GM23338 (cell line): ENCODE measurements at regions not wholly inside any gene's neighbourhood (a gene's known extent, or its start where the extent isn't known, plus 50 kb on each side); places are given as distances from the start of the nearest gene placed in this dataset.

Experiments
- ATAC-seq: fragments of 200-7000 bp; cut with Tn5 transposase; 3 replicates; pipeline ENCODE4 v1.9.1; 2020
- DNase-seq: peaks from one replicate; pipeline ENCODE4 v3.0.0-alpha.2; 2015; ENCODE audit warnings: low spot score
- H2AFZ ChIP-seq: fragments of 200-600 bp; sonication (generic); 2 replicates; pipeline ENCODE4 v1.8.0; 2016; ENCODE audit warnings: antibody characterized with exemption, mild to moderate bottlenecking, moderate library complexity
- H3F3A ChIP-seq: fragments of 200-600 bp; sonication (generic); replicated peaks from 2 replicates; pipeline ENCODE4 v1.8.0; 2017; ENCODE audit warnings: antibody characterized with exemption, mixed run types, low read depth
- H3K27ac ChIP-seq: fragments of 200-600 bp; sonication (generic); 2 replicates; pipeline ENCODE4 v1.6.1; 2016; ENCODE audit warnings: low read depth
- H3K27me3 ChIP-seq: fragments of 200-600 bp; sonication (generic); 2 replicates; pipeline ENCODE4 v1.8.0; 2016; ENCODE audit warnings: mild to moderate bottlenecking, mixed run types, moderate library complexity; ENCODE audit not compliant: insufficient read depth
- H3K36me3 ChIP-seq: fragments of 200-600 bp; sonication (generic); 2 replicates; pipeline ENCODE4 v1.8.0; 2016; ENCODE audit warnings: mild to moderate bottlenecking; ENCODE audit not compliant: insufficient read depth
- H3K4me1 ChIP-seq: fragments of 200-600 bp; sonication (generic); 2 replicates; pipeline ENCODE4 v1.8.0; 2016; ENCODE audit warnings: mild to moderate bottlenecking, moderate library complexity; ENCODE audit not compliant: insufficient read depth
- H3K4me2 ChIP-seq: fragments of 200-600 bp; sonication (generic); 2 replicates; pipeline ENCODE4 v1.7.1; 2017; ENCODE audit warnings: mixed run types
- H3K4me3 ChIP-seq: fragments of 200-600 bp; sonication (generic); 2 replicates; pipeline ENCODE4 v1.6.1; 2016; ENCODE audit warnings: mixed run types
- H3K79me2 ChIP-seq: fragments of 200-600 bp; sonication (generic); replicated peaks from 2 replicates; pipeline ENCODE4 v1.8.0; 2017; ENCODE audit warnings: mild to moderate bottlenecking; ENCODE audit not compliant: insufficient read depth
- H3K9me2 ChIP-seq: fragments of 200-600 bp; sonication (generic); 2 replicates; pipeline ENCODE4 v1.8.0; 2017; ENCODE audit not compliant: insufficient read depth
- H4K20me1 ChIP-seq: fragments of 200-600 bp; sonication (generic); replicated peaks from 2 replicates; pipeline ENCODE4 v1.8.0; 2017; ENCODE audit warnings: mild to moderate bottlenecking; ENCODE audit not compliant: insufficient read depth
- H3K27ac Mint-ChIP-seq: 2 replicates; pipeline ENCODE4 v1.8.0; 2020; ENCODE audit warnings: inconsistent platforms, mild to moderate bottlenecking, moderate library complexity, mixed read lengths
- H3K27me3 Mint-ChIP-seq: 3 replicates; pipeline ENCODE4 v1.8.0; 2022; ENCODE audit warnings: low read depth, mild to moderate bottlenecking, moderate library complexity, mixed read lengths, inconsistent platforms; ENCODE audit not compliant: insufficient read depth, poor library complexity
- H3K36me3 Mint-ChIP-seq: 3 replicates; pipeline ENCODE4 v1.8.0; 2021; ENCODE audit warnings: low read depth, mild to moderate bottlenecking, inconsistent platforms, moderate library complexity, mixed read lengths
- H3K4me1 Mint-ChIP-seq: 3 replicates; pipeline ENCODE4 v1.8.0; 2020; ENCODE audit warnings: mild to moderate bottlenecking, inconsistent platforms, mixed read lengths
- H3K4me3 Mint-ChIP-seq: 3 replicates; pipeline ENCODE4 v1.8.0; 2021; ENCODE audit warnings: moderate library complexity, mild to moderate bottlenecking, inconsistent platforms, mixed read lengths
- H3K9me3 Mint-ChIP-seq: 3 replicates; pipeline ENCODE4 v1.8.0; 2020; ENCODE audit warnings: moderate library complexity, mild to moderate bottlenecking, inconsistent platforms, mixed read lengths
- CREB1 ChIP-seq: fragments of 250-450 bp; sonication (Bioruptor Pico); IDR thresholded peaks from 2 replicates; pipeline ENCODE4 v1.5.0; 2020; ENCODE audit warnings: low read depth, mild to moderate bottlenecking, moderate library complexity
- EZH2 ChIP-seq: fragments of 200-600 bp; sonication (generic); IDR thresholded peaks from one replicate; pipeline ENCODE4 v1.8.0; 2017; ENCODE audit warnings: antibody characterized with exemption, mild to moderate bottlenecking, low read depth; ENCODE audit not compliant: unreplicated experiment
- EZH2phosphoT487 ChIP-seq: fragments of 200-600 bp; sonication (generic); IDR thresholded peaks from one replicate; pipeline ENCODE4 v1.8.1; 2018; ENCODE audit warnings: antibody characterized with exemption; ENCODE audit not compliant: unreplicated experiment
- JUNB ChIP-seq: IDR thresholded peaks from one replicate; pipeline ENCODE4 v1.6.1; 2016; ENCODE audit warnings: antibody characterized with exemption; ENCODE audit not compliant: unreplicated experiment
- NANOG ChIP-seq: IDR thresholded peaks from 2 replicates; pipeline ENCODE4 v1.6.1; 2016; ENCODE audit warnings: antibody characterized with exemption, borderline replicate concordance
- POLR2AphosphoS5 ChIP-seq: IDR thresholded peaks from 2 replicates; pipeline ENCODE4 v1.6.1; 2016; ENCODE audit warnings: antibody characterized with exemption, low read depth
- STAT1 ChIP-seq: IDR thresholded peaks from one replicate; pipeline ENCODE4 v1.6.1; 2016; ENCODE audit warnings: antibody characterized with exemption; ENCODE audit not compliant: unreplicated experiment
- ZNF114 ChIP-seq: fragments of 250-450 bp; sonication (Bioruptor Pico); IDR thresholded peaks from 2 replicates; pipeline ENCODE4 v1.5.0; 2020; ENCODE audit warnings: mild to moderate bottlenecking, moderate library complexity
- ZNF331 ChIP-seq: fragments of 250-450 bp; sonication (Bioruptor Pico); IDR thresholded peaks from 2 replicates; pipeline ENCODE4 v1.5.0; 2020; ENCODE audit warnings: low read depth, mild to moderate bottlenecking, moderate library complexity
- TF ChIP-seq, protein P1 (sequence below): fragments of 250-450 bp; sonication (Bioruptor Pico); IDR thresholded peaks from 2 replicates; pipeline ENCODE4 v1.5.0; 2020; ENCODE audit warnings: mild to moderate bottlenecking, moderate library complexity
- TF ChIP-seq, protein P2 (sequence below): IDR thresholded peaks from 2 replicates; pipeline ENCODE4 v1.6.1; 2016; ENCODE audit warnings: antibody characterized with exemption
- TF ChIP-seq, protein P3 (sequence below), 2 experiments: fragments of 200-600 bp in 1 of 2; sonication (generic) in 1 of 2; conservative IDR thresholded peaks; 2 replicates each; pipeline versions ENCODE4 v1.5.1 to v1.6.1; 2016 to 2017; ENCODE audit warnings: antibody characterized with exemption in 2 of 2, low read depth in 2 of 2, mild to moderate bottlenecking in 2 of 2, moderate library complexity in 1 of 2

DNA sequence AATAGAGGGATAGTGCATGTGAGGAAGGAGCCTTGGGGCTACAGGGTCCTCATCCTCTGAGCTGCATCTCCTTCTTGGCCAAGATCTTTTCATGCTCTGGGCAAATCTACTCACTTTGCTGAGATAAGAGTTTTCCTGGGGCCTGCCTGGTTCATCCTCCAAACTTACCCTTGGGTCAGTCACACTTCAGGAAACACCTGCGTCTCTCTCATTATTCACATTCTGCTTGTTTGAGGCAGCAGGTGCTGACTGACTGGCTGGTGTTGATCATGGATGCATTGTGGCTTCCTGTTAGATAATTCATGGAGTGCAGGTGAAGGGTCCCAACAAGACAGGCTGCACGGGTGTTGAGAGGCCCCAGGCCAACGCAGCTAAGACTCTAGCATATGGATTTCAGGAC is 162.6 kb downstream of the SALL1 start:
- no peaks in the 10 kb centered on the region for H3K4me1 Mint-ChIP-seq
- no peaks in the 10 kb centered on the region for H3K27me3 ChIP-seq
- H2AFZ ChIP-seq = no peak overlapping the region
- H3K4me3 ChIP-seq = no peak overlapping the region
- H3K27me3 Mint-ChIP-seq = peaks cover 9% of the 10 kb centered on the region
- no peak overlapping the region for H3K27ac ChIP-seq
- H3F3A ChIP-seq = no peaks in the 10 kb centered on the region
- no peak overlapping the region; the same call in 1 of the 2 replicates for H3K27ac Mint-ChIP-seq
- H3K36me3 ChIP-seq = no peaks in the 10 kb centered on the region
- ATAC-seq = no peak
- H3K4me2 ChIP-seq = no peak overlapping the region
- H3K4me3 Mint-ChIP-seq = no peak overlapping the region
- H3K79me2 ChIP-seq = no peaks in the 10 kb centered on the region
- no peaks in the 10 kb centered on the region for H3K4me1 ChIP-seq
- TF ChIP-seq ZNF114 (no peak), CREB1 (CRISPR knock-in tag) (no peak), EZH2 (no peak), NANOG (no peak), STAT1 (no peak), JUNB (no peak)
- TF ChIP-seq, protein P1, sequence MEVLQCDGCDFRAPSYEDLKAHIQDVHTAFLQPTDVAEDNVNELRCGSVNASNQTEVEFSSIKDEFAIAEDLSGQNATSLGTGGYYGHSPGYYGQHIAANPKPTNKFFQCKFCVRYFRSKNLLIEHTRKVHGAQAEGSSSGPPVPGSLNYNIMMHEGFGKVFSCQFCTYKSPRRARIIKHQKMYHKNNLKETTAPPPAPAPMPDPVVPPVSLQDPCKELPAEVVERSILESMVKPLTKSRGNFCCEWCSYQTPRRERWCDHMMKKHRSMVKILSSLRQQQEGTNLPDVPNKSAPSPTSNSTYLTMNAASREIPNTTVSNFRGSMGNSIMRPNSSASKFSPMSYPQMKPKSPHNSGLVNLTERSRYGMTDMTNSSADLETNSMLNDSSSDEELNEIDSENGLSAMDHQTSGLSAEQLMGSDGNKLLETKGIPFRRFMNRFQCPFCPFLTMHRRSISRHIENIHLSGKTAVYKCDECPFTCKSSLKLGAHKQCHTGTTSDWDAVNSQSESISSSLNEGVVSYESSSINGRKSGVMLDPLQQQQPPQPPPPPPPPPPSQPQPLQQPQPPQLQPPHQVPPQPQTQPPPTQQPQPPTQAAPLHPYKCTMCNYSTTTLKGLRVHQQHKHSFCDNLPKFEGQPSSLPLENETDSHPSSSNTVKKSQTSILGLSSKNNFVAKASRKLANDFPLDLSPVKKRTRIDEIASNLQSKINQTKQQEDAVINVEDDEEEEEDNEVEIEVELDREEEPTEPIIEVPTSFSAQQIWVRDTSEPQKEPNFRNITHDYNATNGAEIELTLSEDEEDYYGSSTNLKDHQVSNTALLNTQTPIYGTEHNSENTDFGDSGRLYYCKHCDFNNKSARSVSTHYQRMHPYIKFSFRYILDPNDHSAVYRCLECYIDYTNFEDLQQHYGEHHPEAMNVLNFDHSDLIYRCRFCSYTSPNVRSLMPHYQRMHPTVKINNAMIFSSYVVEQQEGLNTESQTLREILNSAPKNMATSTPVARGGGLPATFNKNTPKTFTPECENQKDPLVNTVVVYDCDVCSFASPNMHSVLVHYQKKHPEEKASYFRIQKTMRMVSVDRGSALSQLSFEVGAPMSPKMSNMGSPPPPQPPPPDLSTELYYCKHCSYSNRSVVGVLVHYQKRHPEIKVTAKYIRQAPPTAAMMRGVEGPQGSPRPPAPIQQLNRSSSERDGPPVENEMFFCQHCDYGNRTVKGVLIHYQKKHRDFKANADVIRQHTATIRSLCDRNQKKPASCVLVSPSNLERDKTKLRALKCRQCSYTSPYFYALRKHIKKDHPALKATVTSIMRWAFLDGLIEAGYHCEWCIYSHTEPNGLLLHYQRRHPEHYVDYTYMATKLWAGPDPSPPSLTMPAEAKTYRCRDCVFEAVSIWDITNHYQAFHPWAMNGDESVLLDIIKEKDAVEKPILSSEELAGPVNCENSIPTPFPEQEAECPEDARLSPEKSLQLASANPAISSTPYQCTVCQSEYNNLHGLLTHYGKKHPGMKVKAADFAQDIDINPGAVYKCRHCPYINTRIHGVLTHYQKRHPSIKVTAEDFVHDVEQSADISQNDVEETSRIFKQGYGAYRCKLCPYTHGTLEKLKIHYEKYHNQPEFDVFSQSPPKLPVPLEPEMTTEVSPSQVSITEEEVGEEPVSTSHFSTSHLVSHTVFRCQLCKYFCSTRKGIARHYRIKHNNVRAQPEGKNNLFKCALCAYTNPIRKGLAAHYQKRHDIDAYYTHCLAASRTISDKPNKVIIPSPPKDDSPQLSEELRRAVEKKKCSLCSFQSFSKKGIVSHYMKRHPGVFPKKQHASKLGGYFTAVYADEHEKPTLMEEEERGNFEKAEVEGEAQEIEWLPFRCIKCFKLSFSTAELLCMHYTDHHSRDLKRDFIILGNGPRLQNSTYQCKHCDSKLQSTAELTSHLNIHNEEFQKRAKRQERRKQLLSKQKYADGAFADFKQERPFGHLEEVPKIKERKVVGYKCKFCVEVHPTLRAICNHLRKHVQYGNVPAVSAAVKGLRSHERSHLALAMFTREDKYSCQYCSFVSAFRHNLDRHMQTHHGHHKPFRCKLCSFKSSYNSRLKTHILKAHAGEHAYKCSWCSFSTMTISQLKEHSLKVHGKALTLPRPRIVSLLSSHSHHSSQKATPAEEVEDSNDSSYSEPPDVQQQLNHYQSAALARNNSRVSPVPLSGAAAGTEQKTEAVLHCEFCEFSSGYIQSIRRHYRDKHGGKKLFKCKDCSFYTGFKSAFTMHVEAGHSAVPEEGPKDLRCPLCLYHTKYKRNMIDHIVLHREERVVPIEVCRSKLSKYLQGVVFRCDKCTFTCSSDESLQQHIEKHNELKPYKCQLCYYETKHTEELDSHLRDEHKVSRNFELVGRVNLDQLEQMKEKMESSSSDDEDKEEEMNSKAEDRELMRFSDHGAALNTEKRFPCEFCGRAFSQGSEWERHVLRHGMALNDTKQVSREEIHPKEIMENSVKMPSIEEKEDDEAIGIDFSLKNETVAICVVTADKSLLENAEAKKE (CRISPR knock-in tag) = no peak
- no peaks in the 10 kb centered on the region for H4K20me1 ChIP-seq
- no peaks in the 10 kb centered on the region for H3K9me2 ChIP-seq
- H3K36me3 Mint-ChIP-seq = no peaks in the 10 kb centered on the region
- no peak for DNase-seq
- peaks cover 2% of the 10 kb centered on the region; the same call in 2 of the 3 replicates for H3K9me3 Mint-ChIP-seq

DNA sequence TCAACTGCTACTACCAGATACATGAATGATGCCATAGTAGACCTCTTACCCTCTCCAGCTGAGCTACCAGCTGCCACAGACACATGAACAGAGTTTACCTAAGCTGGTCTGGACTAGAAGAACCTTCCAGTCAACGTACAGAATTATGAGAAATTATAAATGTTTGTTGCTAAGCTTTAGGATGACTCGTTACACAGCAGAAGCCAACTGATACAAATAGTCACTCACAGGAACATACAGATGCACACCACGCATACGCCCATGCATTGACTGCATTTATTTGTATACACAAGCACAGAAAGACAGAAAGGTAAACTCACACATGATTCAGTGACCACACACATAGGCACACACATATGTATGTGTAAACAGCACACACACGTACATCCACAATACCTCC is 164.6 kb downstream of the SALL1 start:
- Histone ChIP-seq H3K27me3 (no peaks in the 10 kb centered on the region), H3K36me3 (no peaks in the 10 kb centered on the region), H3K27ac (no peak overlapping the region), H3K4me3 (no peak overlapping the region), H3K4me1 (no peaks in the 10 kb centered on the region), H3K4me2 (no peak overlapping the region), H3K79me2 (no peaks in the 10 kb centered on the region), H2AFZ (no peak overlapping the region), H3F3A (no peaks in the 10 kb centered on the region), H4K20me1 (no peaks in the 10 kb centered on the region), H3K9me2 (no peaks in the 10 kb centered on the region)
- Mint-ChIP-seq H3K36me3 (no peaks in the 10 kb centered on the region), H3K4me3 (no peak overlapping the region), H3K27ac (no peak overlapping the region), H3K4me1 (no peaks in the 10 kb centered on the region), H3K27me3 (peaks cover 9% of the 10 kb centered on the region), H3K9me3 (peaks cover 7% of the 10 kb centered on the region; the same call in 2 of the 3 replicates)
- ATAC-seq (no peak), DNase-seq (no peak)
- TF ChIP-seq CREB1 (CRISPR knock-in tag) (no peak), POLR2AphosphoS5 (no peak), NANOG (no peak), STAT1 (no peak), ZNF331 (CRISPR knock-in tag) (no peak), EZH2phosphoT487 (no peak)
- TF ChIP-seq, protein P2, sequence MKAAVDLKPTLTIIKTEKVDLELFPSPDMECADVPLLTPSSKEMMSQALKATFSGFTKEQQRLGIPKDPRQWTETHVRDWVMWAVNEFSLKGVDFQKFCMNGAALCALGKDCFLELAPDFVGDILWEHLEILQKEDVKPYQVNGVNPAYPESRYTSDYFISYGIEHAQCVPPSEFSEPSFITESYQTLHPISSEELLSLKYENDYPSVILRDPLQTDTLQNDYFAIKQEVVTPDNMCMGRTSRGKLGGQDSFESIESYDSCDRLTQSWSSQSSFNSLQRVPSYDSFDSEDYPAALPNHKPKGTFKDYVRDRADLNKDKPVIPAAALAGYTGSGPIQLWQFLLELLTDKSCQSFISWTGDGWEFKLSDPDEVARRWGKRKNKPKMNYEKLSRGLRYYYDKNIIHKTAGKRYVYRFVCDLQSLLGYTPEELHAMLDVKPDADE = no peak
- TF ChIP-seq, protein P3, sequence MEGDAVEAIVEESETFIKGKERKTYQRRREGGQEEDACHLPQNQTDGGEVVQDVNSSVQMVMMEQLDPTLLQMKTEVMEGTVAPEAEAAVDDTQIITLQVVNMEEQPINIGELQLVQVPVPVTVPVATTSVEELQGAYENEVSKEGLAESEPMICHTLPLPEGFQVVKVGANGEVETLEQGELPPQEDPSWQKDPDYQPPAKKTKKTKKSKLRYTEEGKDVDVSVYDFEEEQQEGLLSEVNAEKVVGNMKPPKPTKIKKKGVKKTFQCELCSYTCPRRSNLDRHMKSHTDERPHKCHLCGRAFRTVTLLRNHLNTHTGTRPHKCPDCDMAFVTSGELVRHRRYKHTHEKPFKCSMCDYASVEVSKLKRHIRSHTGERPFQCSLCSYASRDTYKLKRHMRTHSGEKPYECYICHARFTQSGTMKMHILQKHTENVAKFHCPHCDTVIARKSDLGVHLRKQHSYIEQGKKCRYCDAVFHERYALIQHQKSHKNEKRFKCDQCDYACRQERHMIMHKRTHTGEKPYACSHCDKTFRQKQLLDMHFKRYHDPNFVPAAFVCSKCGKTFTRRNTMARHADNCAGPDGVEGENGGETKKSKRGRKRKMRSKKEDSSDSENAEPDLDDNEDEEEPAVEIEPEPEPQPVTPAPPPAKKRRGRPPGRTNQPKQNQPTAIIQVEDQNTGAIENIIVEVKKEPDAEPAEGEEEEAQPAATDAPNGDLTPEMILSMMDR (conservative IDR thresholded peaks at IDR 0.05; ENCODE audit: low read depth in 2 of 2) = no peak
